Rectal smooth muscle tissue (tissue), 1 donor: ENCODE measurements at regions not wholly inside any gene's neighbourhood (a gene's known extent, or its start where the extent isn't known, plus 50 kb on each side); places are given as distances from the start of the nearest gene placed in this dataset.
A peak's percentile ranks its signal among the peaks of the same experiment; 100 is the strongest.

ENCODE experiments used
- H3K27ac ChIP-seq: one replicate; pipeline ENCODE4 v1.7.0; 2013; ENCODE audit warnings: low read depth, low read length, inconsistent platforms
- H3K27me3 ChIP-seq: one replicate; pipeline ENCODE4 v1.7.0; 2013; ENCODE audit warnings: low read length; ENCODE audit not compliant: control insufficient read depth, insufficient read depth
- H3K36me3 ChIP-seq: one replicate; pipeline ENCODE4 v1.7.0; 2013; ENCODE audit warnings: low read length; ENCODE audit not compliant: control insufficient read depth, insufficient read depth
- H3K4me1 ChIP-seq: one replicate; pipeline ENCODE4 v1.7.0; 2013; ENCODE audit warnings: low read length; ENCODE audit not compliant: control insufficient read depth, insufficient read depth
- H3K4me3 ChIP-seq: one replicate; pipeline ENCODE4 v1.7.0; 2013; ENCODE audit warnings: low read length
- H3K9ac ChIP-seq: one replicate; pipeline ENCODE4 v1.7.0; 2013; ENCODE audit warnings: low read length

DNA sequence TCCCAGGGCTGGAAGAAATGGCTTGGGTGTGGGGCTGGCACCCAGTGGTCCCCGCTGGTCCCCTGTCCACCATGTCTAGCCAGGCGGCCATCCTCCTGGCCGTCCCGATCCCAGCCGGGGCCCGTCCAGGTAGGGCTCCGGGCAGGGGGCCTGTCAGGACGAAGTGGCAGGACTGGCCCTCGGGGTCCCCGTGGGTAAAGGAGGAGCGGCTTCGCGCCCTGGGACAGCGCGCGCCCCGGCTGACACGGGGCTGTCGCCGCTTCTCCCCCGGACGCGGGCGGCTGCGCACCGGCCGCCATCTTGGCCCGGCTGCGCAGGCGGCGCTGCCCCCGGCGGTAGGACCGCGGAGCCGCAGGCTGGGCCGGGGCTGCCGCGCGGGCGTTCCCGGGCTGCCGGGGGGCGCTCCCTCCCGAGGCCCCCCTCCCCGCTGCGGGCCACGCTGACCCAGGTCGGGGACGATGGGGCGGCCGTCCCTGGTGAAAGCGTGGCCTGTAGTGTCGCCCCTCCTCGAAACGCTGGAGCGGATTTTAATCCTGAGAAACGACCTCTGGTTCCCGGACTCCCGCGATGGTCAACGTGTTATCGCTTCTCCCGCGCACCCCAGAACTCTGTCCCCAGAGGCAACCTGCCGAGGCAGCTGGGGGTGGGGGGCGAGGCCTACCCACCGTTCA is 60.4 kb upstream of the BCOR start:
- no peaks in the 10 kb centered on the region for H3K36me3 ChIP-seq
- peaks cover 4% of the 10 kb centered on the region for H3K4me1 ChIP-seq
- H3K4me3 ChIP-seq, result peak overlapping the region; percentile 64
- H3K27me3 ChIP-seq, result peaks cover 8% of the 10 kb centered on the region
- peak overlapping the region; percentile 66 for H3K27ac ChIP-seq
- H3K9ac ChIP-seq, result no peak overlapping the region

DNA sequence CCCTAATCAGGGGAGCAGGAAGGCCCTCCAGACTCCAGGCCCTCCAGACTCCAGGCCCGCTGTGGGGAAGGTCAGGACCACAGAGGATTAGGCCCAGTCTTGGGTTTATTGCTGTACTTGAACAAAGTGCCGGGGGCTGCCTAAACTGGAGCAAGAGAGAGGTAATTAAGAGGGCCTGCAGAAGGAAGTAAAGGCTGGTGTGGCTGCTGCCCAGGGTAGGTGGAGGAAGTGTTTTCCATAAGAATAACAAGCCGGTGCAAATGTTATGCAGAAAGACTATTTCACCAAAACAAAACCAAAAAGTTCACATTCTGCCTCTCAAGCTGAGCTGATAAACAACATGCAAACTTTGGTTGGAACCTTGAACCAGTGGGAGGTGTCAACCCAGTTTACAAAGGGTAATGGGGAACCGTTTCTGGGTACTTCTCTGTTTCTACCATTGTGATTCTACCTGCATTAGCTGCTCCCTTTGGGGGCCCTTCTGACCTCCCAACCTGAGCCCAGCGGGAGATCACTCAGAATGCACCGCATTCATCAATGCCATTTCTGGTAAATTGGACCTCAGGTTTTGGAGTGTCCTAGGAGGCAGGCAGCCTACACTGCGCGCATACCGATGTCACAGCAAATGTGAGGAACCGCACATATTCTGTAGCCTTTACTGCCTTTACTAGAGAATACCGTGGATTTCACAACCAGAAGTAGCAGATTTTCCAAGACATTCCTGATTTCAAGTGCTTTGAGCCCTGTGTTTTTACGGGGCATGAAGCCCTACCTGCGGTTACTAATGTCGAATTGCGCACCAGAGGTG is 59.7 kb upstream of the BCOR start:
- peaks cover 8% of the 10 kb centered on the region for H3K27me3 ChIP-seq
- peak overlapping the region; percentile 66 for H3K27ac ChIP-seq
- peaks cover 6% of the 10 kb centered on the region for H3K4me1 ChIP-seq
- H3K4me3 ChIP-seq, result peak overlapping the region; percentile 64
- H3K36me3 ChIP-seq, result no peaks in the 10 kb centered on the region
- H3K9ac ChIP-seq, result no peak overlapping the region

DNA sequence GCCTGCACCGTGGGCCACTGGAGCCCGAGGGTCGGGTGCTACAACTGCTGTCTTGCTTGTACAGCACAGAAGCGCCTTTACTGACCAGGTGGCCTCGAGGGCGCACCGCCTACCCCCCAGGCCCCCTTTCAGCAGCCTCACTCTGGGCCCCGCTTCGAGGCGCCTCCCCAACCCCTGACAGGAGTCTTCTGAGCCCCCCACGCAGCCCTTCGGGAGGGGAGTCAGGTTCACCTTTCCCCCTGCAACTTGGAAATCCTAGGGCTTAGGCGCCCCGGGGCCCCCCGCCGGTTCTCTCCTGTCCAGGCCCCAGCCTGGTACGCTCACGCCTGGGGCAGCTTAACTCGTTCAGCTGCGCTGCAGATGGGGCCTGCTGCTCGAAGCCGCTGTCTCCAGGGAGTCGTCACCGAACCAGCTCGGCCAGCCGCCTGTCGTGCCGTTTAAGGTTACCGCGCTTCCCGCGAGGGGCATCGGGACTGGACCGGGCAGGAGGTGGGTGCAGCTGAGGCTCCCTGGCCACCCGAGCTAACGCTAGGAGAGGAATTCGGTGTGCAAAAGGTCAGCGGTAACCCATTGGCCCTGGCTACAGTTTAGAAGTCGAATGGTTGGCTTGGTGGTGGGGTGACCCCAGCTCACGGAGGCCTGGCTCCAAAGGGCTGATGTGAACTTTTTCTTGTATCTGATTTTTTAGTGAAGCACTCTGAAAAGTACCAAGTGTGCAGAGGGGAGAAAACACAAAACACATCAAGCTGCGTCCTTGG is 58.9 kb upstream of the BCOR start:
- H3K27me3 ChIP-seq, result peaks cover 5% of the 10 kb centered on the region
- peaks cover 6% of the 10 kb centered on the region for H3K4me1 ChIP-seq
- no peaks in the 10 kb centered on the region for H3K36me3 ChIP-seq
- no peak overlapping the region for H3K4me3 ChIP-seq
- no peak overlapping the region for H3K27ac ChIP-seq
- no peak overlapping the region for H3K9ac ChIP-seq

DNA sequence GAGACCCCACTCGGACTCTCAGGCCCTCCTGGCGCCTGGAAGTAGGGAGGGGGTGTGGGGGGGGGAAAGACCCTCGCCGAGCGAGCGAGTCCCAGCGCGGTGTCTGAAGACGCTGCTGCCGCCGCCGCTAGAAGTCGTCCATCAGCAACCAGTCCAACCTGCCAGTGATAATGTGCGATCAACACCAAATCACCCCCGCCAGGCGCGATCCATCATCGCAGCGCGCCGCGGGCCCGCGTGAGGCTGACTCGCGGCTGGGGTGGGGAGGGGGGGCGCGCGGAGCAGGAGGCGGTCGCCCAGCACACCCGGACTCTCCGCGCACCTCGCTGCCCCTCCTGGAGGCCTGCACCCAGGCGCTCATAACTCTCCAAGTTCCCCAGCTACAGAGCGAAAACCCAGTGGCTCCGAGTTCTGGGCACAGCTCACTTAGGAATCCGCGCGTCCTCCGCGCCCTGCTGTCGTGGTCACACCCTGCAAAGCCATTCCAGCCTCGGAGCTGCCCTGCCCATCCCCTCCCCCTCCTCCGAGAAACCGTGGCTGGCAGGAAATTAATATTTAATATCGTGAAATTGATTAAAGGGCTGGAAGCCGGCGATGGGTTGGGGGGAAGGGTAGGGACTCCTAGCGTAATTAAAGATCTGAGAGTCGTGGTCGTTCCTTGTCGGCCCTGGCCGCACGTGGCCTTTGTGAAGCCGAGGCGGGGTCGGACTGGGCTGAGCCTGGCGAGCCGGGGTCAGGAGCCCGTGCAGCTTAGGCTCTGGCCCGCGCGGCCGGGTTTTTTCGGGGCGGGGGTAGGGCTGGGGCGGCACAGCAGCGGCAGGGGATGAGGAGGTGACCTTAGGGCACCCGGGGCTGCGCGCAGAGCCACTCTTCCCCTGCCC is 58.1 kb upstream of the BCOR start:
- Histone ChIP-seq H3K36me3 (no peaks in the 10 kb centered on the region), H3K9ac (no peak overlapping the region), H3K27me3 (peaks cover 8% of the 10 kb centered on the region), H3K4me3 (peak overlapping the region; percentile 58), H3K4me1 (peaks cover 6% of the 10 kb centered on the region), H3K27ac (peak overlapping the region; percentile 37)

DNA sequence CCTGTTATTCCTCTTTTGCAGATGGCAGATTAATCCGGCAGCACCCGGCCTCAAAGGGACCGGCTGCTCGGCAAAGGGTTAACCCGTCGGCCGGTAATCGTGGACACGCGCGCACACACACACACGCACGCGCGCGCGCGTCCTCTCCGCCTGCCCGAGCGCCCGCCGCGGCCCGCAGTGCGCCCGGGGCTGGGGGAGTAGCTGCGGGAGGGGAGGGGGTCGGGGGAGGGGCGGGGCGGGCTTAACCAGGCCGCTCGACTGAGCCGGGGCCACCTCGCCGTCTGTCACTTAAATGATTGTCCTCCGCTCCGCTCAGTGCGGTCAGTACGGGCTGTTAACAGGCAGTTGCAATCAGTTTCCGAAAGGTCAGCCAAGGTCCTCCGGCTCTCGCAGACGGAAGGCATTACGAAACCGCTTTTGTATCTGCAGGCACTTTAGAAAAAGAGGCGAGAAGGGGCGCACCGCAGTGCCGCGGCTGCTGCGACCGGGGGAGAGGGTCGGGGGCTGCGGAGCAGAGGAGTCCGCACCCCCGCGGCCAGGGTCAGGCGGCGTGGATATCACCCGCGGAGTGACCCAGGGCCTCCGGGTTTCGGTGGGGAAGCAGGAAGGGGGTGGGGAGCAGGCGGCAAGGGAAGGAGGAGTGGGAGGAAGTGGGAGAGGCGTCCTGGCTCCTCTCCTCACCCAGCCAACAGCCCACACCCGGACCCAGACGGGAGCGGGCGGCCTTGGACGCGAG is 57.3 kb upstream of the BCOR start:
- no peaks in the 10 kb centered on the region for H3K36me3 ChIP-seq
- peak overlapping the region; percentile 58 for H3K27ac ChIP-seq
- peak overlapping the region; percentile 69 for H3K4me3 ChIP-seq
- H3K9ac ChIP-seq, result no peak overlapping the region
- H3K27me3 ChIP-seq, result peaks cover 11% of the 10 kb centered on the region
- peaks cover 6% of the 10 kb centered on the region for H3K4me1 ChIP-seq

DNA sequence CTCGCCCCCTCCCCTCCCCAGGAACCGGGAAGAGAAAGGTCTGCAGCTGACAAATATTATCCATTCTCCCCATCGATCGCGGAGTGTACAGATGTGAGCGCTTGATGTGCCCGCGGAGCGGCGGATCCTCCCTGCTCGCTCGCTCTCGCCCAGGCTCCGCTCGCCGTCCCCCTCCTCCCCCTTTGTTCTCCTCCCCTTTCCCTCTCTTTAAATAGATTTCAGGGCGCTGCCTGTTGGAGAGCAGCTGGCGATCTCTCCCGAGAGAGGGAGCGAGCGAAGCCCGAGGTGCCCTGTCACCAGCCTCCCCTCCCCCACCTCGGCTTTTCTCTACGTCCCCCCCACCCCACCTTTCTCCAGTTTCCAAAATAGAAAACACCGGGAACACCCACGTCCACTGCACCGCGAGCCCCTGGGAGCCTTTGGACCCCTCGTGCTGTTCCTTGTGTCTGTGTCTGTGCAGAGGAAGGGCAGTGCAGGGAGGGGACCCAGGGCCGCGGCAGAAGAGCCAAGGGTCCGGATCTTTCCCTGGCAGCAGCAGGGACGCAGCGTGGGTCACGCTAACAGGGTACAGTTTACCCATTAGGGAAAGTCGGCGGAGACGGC is 56.6 kb upstream of the BCOR start:
- peaks cover 6% of the 10 kb centered on the region for H3K4me1 ChIP-seq

DNA sequence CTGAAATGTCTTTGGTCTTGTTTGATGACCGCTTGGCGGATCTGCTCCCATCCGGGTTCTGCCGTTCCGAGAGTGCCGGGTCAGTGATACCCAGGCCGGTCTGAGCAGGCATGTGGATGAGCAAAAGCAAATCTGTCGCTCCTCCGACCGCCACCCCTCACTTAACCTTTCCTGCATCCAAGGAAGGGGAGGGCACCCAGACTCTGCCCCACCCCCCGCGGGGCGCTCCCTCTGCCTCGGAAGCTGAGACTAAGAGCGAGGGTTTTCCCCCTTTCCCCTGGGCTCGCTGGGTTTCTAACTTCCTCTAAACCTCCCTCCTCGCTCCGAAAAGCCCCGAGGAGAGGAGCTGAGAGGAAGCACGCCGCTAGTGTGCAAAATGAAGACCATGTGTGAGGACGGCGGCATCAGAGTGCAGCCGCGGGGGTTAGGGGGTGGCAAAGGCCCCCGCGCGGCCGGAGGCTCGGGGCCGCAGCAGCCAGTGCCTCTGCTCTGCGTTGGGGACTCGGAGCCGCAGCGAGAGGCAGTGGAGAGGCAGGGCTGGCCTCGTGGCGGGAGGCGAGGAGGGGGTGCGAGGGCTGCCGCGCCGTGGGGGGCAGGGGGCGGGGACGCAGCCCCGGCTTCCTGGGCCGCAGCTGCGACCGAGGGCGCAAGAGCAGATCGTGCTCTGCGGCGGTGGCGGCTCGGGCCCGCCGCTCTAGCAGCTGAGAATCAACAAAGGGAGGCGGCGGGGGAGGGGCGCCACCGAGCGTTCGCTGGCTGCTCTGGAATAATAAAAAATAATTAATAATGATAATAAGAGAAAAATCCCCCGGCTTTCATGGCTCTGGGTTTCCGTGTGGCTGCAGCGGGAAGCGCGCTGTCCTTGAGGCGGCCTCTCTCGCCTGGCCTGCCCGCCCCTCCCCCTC is 55.8 kb upstream of the BCOR start:
- H3K27me3 ChIP-seq, result peaks cover 14% of the 10 kb centered on the region
- peak overlapping the region; percentile 61 for H3K4me3 ChIP-seq
- H3K4me1 ChIP-seq, result peaks cover 6% of the 10 kb centered on the region
- H3K36me3 ChIP-seq, result no peaks in the 10 kb centered on the region
- peak overlapping the region; percentile 55 for H3K27ac ChIP-seq
- H3K9ac ChIP-seq, result peak overlapping the region; percentile 56

More for the DNA sequence above, 56.6 kb upstream of the BCOR start:
- Histone ChIP-seq H3K36me3 (no peaks in the 10 kb centered on the region), H3K27ac (peak overlapping the region; percentile 58), H3K4me3 (peak overlapping the region; percentile 69), H3K27me3 (peaks cover 12% of the 10 kb centered on the region), H3K9ac (no peak overlapping the region)

DNA sequence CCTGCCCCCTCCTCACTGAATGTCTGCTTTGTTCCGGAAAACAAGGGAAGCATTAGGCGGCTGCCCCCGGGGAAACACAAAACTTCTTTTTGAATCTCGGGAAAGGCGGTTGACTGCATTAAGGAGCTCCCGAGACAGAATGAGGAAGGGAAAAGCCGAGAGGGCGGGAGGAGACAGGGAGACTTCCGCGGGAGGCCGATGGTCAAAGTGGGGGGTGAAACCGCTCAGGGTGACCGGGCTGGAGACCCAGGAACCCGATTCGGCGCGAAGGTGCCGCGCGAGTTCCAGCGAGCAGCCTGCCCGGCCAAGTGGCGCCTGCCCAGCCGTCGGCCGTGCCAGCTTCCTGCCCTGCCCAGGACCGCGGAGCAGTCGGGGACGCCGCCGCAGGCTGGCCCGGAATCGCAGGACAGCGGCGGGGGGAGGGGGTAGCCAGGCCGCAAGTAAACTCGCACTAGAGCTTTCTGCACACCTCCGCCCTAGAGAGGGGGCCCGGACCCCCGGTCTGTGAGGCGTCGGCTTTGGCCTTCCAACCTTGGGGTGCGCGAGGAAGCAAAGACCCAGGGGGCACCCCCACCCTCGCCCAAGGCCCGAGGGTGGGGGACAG is 55.1 kb upstream of the BCOR start:
- peak overlapping the region; percentile 55 for H3K27ac ChIP-seq
- peaks cover 6% of the 10 kb centered on the region for H3K4me1 ChIP-seq
- H3K4me3 ChIP-seq, result peak overlapping the region; percentile 61
- peaks cover 12% of the 10 kb centered on the region for H3K27me3 ChIP-seq
- no peaks in the 10 kb centered on the region for H3K36me3 ChIP-seq
- no peak overlapping the region for H3K9ac ChIP-seq

DNA sequence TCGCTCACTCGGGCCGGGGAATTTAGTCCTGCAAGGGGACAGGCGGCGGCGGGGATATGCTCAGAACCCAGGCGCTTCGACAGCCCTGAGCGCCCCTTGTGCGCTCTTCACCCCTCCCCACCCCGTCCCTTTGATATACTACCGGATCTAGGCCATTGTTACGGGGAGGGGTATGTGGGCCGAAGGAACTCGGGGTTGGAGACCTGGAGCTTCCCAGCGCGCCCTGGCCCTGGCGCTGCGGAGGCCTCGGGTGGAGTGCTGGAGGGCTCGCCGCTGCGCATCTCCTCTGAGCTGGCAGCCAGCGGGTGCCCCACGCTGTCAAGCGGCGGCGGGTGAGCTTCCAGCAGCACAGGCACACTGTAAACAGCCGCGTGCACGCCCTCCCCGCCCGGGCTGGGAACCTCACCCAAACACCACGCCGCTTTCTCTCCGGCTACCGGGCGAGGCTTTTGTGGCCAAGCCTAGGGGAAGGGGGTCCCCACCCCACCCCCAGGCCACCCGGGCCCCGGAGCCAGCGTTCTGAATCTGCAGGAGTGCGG is 54.5 kb upstream of the BCOR start:
- peak overlapping the region; percentile 40 for H3K27ac ChIP-seq
- peaks cover 6% of the 10 kb centered on the region for H3K4me1 ChIP-seq
- H3K4me3 ChIP-seq, result peak overlapping the region; percentile 61
- H3K9ac ChIP-seq, result no peak overlapping the region
- peaks cover 9% of the 10 kb centered on the region for H3K27me3 ChIP-seq
- no peaks in the 10 kb centered on the region for H3K36me3 ChIP-seq
